SK-N-SH treated with all-trans-retinoic acid at 6 μM for 48 hours (cell line): ENCODE measurements at regions not wholly inside any gene's neighbourhood (a gene's known extent, or its start where the extent isn't known, plus 50 kb on each side); places are given as distances from the start of the nearest gene placed in this dataset.

ENCODE experiments used
- ARNTL ChIP-seq: fragments of 450-650 bp; formaldehyde crosslinking; IDR thresholded peaks from 2 replicates; pipeline ENCODE4 v1.5.0; 2020; ENCODE audit warnings: low read depth, mild to moderate bottlenecking, moderate library complexity, borderline replicate concordance
- CSDC2 ChIP-seq: fragments of 250-450 bp; sonication (Bioruptor Pico); IDR thresholded peaks from 2 replicates; pipeline ENCODE4 v1.5.0; 2020; ENCODE audit warnings: mild to moderate bottlenecking, moderate library complexity
- ESRRG ChIP-seq: fragments of 250-450 bp; sonication (Bioruptor Pico); IDR thresholded peaks from 2 replicates; pipeline ENCODE4 v1.6.1; 2021; ENCODE audit warnings: mild to moderate bottlenecking
- OSR1 ChIP-seq: fragments of 250-450 bp; sonication (Bioruptor Pico); IDR thresholded peaks from 2 replicates; pipeline ENCODE4 v1.8.0; 2022; ENCODE audit warnings: moderate library complexity, mild to moderate bottlenecking, inconsistent platforms
- PPARA ChIP-seq: fragments of 250-450 bp; sonication (Bioruptor Pico); IDR thresholded peaks from 2 replicates; pipeline ENCODE4 v1.5.0; 2020; ENCODE audit warnings: mild to moderate bottlenecking, borderline replicate concordance
- RARB ChIP-seq: fragments of 250-450 bp; sonication (Bioruptor Pico); IDR thresholded peaks from 2 replicates; pipeline ENCODE4 v1.8.0; 2021; ENCODE audit warnings: mild to moderate bottlenecking, moderate library complexity
- ZFP3 ChIP-seq: fragments of 250-450 bp; sonication (Bioruptor Pico); IDR thresholded peaks from 2 replicates; pipeline ENCODE4 v1.5.0; 2020; ENCODE audit warnings: mild to moderate bottlenecking, moderate library complexity
- ZFP30 ChIP-seq: fragments of 450-650 bp; formaldehyde crosslinking; IDR thresholded peaks from 2 replicates; pipeline ENCODE4 v1.5.0; 2022; ENCODE audit warnings: mild to moderate bottlenecking, moderate library complexity
- ZNF565 ChIP-seq: fragments of 450-650 bp; formaldehyde crosslinking; conservative IDR thresholded peaks from 2 replicates; pipeline ENCODE4 v1.5.0; 2020; ENCODE audit warnings: low read depth, mild to moderate bottlenecking, moderate library complexity
- ZNF70 ChIP-seq: fragments of 450-650 bp; formaldehyde crosslinking; IDR thresholded peaks from 2 replicates; pipeline ENCODE4 v1.5.0; 2020; ENCODE audit warnings: mild to moderate bottlenecking, moderate library complexity
- TF ChIP-seq, protein P1 (sequence below): fragments of 250-450 bp; sonication (Bioruptor Pico); IDR thresholded peaks from 2 replicates; pipeline ENCODE4 v1.5.1; 2020; ENCODE audit warnings: low read depth, mild to moderate bottlenecking, moderate library complexity
- TF ChIP-seq, protein P2 (sequence below): fragments of 250-450 bp; sonication (Bioruptor Pico); IDR thresholded peaks from 2 replicates; pipeline ENCODE4 v1.5.1; 2021; ENCODE audit warnings: mild to moderate bottlenecking, moderate library complexity
- TF ChIP-seq, protein P3 (sequence below): fragments of 250-450 bp; sonication (Bioruptor Pico); IDR thresholded peaks from 2 replicates; pipeline ENCODE4 v1.8.0; 2020; ENCODE audit warnings: mild to moderate bottlenecking, moderate library complexity, borderline replicate concordance

DNA sequence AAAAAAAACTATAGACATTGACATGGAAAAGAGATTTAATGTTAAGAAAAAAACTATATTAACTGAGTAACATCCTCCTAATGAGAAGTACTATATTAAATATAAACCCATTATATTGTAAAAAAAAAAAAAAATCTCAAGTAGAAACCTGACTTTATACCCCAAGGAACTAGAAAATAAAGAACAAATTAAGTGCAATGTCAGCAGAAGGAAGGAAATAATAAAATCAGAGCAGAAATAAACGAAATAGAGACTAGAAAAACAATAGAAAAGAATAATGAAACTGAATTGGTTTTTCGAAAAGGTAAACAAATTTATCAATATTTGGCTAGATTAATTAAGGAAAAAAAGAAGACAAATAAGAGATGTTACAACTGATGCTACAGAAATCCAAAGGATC, 329.1 kb upstream of the ZNF608 start:
- TF ChIP-seq, protein P1, sequence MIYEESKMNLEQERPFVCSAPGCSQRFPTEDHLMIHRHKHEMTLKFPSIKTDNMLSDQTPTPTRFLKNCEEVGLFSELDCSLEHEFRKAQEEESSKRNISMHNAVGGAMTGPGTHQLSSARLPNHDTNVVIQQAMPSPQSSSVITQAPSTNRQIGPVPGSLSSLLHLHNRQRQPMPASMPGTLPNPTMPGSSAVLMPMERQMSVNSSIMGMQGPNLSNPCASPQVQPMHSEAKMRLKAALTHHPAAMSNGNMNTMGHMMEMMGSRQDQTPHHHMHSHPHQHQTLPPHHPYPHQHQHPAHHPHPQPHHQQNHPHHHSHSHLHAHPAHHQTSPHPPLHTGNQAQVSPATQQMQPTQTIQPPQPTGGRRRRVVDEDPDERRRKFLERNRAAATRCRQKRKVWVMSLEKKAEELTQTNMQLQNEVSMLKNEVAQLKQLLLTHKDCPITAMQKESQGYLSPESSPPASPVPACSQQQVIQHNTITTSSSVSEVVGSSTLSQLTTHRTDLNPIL (CRISPR knock-in tag), result no peak
- TF ChIP-seq, protein P2, sequence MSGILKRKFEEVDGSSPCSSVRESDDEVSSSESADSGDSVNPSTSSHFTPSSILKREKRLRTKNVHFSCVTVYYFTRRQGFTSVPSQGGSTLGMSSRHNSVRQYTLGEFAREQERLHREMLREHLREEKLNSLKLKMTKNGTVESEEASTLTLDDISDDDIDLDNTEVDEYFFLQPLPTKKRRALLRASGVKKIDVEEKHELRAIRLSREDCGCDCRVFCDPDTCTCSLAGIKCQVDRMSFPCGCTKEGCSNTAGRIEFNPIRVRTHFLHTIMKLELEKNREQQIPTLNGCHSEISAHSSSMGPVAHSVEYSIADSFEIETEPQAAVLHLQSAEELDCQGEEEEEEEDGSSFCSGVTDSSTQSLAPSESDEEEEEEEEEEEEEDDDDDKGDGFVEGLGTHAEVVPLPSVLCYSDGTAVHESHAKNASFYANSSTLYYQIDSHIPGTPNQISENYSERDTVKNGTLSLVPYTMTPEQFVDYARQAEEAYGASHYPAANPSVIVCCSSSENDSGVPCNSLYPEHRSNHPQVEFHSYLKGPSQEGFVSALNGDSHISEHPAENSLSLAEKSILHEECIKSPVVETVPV (CRISPR knock-in tag), result no peak
- TF ChIP-seq ARNTL (CRISPR knock-in tag) (no peak), ZFP30 (CRISPR knock-in tag) (no peak), ZNF565 (CRISPR knock-in tag) (no peak), ZFP3 (CRISPR knock-in tag) (no peak), PPARA (CRISPR knock-in tag) (no peak), OSR1 (CRISPR knock-in tag) (no peak), CSDC2 (CRISPR knock-in tag) (no peak), ZNF70 (CRISPR knock-in tag) (no peak), ESRRG (CRISPR knock-in tag) (no peak), RARB (CRISPR knock-in tag) (no peak)
- TF ChIP-seq, protein P3, sequence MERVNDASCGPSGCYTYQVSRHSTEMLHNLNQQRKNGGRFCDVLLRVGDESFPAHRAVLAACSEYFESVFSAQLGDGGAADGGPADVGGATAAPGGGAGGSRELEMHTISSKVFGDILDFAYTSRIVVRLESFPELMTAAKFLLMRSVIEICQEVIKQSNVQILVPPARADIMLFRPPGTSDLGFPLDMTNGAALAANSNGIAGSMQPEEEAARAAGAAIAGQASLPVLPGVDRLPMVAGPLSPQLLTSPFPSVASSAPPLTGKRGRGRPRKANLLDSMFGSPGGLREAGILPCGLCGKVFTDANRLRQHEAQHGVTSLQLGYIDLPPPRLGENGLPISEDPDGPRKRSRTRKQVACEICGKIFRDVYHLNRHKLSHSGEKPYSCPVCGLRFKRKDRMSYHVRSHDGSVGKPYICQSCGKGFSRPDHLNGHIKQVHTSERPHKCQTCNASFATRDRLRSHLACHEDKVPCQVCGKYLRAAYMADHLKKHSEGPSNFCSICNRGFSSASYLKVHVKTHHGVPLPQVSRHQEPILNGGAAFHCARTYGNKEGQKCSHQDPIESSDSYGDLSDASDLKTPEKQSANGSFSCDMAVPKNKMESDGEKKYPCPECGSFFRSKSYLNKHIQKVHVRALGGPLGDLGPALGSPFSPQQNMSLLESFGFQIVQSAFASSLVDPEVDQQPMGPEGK (CRISPR knock-in tag), result no peak
